Esophagus squamous epithelium (tissue), 4 donors: ENCODE measurements at regions not wholly inside any gene's neighbourhood (a gene's known extent, or its start where the extent isn't known, plus 50 kb on each side); places are given as distances from the start of the nearest gene placed in this dataset.

Source experiments
- CTCF ChIP-seq, 6 experiments: fragments of 450-650 bp in 4 of 6; fragments of 200-600 bp in 2 of 6; sonication (generic) in 2 of 6; IDR thresholded peaks; one replicate each; pipeline ENCODE4 v1.5.1; 2016 to 2019; ENCODE audit warnings: antibody characterized with exemption in 6 of 6, mild to moderate bottlenecking in 4 of 6, moderate library complexity in 4 of 6
- POLR2A ChIP-seq, 4 donors: fragments of 450-650 bp; IDR thresholded peaks; one replicate each; pipeline ENCODE4 v1.6.1; 2017; ENCODE audit warnings: antibody characterized with exemption in 4 of 4, mild to moderate bottlenecking in 4 of 4, moderate library complexity in 3 of 4

- TF ChIP-seq CTCF (IDR thresholded peaks at IDR 0.05) (no peak), POLR2A (IDR thresholded peaks at IDR 0.05) (no peak)
Measured at GRCh38 chr22:19603767-19604166, 79.6 kb upstream of the CLDN5 start.
